Gastroesophageal sphincter (tissue), 3 donors: ENCODE measurements at regions not wholly inside any gene's neighbourhood (a gene's known extent, or its start where the extent isn't known, plus 50 kb on each side); places are given as distances from the start of the nearest gene placed in this dataset.

Experiments used
- EP300 ChIP-seq: sonication (generic); formaldehyde crosslinking; IDR thresholded peaks from one replicate; pipeline ENCODE4 v1.6.1; 2017; ENCODE audit warnings: antibody characterized with exemption, mild to moderate bottlenecking
- POLR2A ChIP-seq, 2 donors: fragments of 450-650 bp; IDR thresholded peaks; one replicate each; pipeline ENCODE4 v1.6.1; 2017; ENCODE audit warnings: antibody characterized with exemption in 2 of 2, mild to moderate bottlenecking in 2 of 2, moderate library complexity in 1 of 2
- POLR2AphosphoS5 ChIP-seq: sonication (generic); formaldehyde crosslinking; IDR thresholded peaks from one replicate; pipeline ENCODE4 v1.6.1; 2017; ENCODE audit warnings: antibody characterized with exemption
- TF ChIP-seq, protein P1 (sequence below), 4 experiments: fragments of 200-600 bp in 2 of 4; fragments of 450-650 bp in 2 of 4; sonication (generic) in 1 of 4; IDR thresholded peaks; one replicate each; pipeline ENCODE4 v1.5.1; 2017 to 2019; ENCODE audit warnings: antibody characterized with exemption in 4 of 4, mild to moderate bottlenecking in 2 of 4, moderate library complexity in 2 of 4

DNA sequence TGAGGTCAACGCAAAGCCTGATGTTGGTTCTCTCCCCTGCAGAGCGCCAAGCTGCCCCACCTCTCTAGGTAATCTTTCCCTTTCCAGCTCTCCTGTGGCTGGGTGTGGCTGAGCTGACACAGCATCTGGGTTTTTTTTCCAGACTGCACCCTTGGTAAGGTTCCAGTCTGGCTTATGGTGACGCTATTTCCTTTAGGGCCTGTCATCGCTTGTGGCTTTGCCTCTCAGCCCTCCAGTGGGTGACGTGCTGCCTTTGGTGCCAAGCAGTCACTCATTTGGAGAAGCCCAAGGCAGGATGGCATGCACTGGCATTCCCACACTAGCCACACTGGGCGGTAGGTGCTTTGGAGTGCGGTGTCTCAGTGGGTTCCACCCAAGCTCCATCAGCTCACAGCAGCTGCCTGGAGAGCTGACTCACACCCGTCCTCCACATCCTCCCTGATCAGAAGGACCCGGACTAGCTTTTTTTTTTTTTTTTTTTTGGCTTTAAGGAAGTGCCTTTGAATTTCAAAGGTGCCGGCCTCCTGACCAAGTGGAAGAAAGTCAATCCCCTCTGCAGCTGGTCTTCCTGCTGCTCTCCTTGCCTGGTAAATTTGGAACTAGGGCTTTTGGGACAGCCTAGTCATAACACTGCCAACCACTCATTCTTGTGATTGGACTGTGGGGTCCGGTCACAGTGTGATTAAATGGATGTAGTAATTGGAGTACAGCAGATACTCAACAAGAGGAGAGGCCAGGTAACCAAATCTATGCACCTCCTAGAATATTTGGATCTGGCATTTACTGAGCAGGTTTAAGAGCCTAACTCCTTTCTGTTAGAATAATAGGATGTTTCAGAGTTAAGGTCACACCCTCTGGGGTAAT lies 153.6 kb downstream of the CD83 start:
- TF ChIP-seq POLR2A (IDR thresholded peaks at IDR 0.05) (no peak), POLR2AphosphoS5 (no peak), EP300 (no peak)
- TF ChIP-seq, protein P1, sequence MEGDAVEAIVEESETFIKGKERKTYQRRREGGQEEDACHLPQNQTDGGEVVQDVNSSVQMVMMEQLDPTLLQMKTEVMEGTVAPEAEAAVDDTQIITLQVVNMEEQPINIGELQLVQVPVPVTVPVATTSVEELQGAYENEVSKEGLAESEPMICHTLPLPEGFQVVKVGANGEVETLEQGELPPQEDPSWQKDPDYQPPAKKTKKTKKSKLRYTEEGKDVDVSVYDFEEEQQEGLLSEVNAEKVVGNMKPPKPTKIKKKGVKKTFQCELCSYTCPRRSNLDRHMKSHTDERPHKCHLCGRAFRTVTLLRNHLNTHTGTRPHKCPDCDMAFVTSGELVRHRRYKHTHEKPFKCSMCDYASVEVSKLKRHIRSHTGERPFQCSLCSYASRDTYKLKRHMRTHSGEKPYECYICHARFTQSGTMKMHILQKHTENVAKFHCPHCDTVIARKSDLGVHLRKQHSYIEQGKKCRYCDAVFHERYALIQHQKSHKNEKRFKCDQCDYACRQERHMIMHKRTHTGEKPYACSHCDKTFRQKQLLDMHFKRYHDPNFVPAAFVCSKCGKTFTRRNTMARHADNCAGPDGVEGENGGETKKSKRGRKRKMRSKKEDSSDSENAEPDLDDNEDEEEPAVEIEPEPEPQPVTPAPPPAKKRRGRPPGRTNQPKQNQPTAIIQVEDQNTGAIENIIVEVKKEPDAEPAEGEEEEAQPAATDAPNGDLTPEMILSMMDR (IDR thresholded peaks at IDR 0.05), result no peak
